ENCODE measurements at regions not wholly inside any gene's neighbourhood (a gene's known extent, or its start where the extent isn't known, plus 50 kb on each side); places are given as distances from the start of the nearest gene placed in this dataset.

DNA sequence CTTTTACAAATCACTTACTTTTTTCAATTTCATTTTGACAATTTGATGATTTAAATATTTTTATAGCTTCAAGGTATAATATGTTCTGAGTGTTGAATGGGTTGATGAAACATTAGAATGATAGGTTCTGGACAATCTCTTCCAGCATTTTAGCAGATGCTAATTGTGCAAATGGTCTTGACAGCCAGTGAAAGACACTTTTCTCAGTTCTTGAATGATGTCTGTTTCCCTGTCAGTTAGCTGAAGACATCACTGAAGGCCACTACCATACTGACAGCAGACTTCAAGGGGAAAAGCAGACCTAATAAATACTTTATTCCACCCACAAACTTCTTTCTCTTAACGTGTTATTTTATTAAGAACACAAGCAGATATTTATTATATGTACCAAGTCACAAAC, 498.6 kb downstream of the GRXCR1 start:
- TF ChIP-seq, protein P1, sequence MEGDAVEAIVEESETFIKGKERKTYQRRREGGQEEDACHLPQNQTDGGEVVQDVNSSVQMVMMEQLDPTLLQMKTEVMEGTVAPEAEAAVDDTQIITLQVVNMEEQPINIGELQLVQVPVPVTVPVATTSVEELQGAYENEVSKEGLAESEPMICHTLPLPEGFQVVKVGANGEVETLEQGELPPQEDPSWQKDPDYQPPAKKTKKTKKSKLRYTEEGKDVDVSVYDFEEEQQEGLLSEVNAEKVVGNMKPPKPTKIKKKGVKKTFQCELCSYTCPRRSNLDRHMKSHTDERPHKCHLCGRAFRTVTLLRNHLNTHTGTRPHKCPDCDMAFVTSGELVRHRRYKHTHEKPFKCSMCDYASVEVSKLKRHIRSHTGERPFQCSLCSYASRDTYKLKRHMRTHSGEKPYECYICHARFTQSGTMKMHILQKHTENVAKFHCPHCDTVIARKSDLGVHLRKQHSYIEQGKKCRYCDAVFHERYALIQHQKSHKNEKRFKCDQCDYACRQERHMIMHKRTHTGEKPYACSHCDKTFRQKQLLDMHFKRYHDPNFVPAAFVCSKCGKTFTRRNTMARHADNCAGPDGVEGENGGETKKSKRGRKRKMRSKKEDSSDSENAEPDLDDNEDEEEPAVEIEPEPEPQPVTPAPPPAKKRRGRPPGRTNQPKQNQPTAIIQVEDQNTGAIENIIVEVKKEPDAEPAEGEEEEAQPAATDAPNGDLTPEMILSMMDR (optimal IDR thresholded peaks at IDR 0.05 in 1 of 3, IDR thresholded peaks at IDR 0.05 in 1 of 3, conservative IDR thresholded peaks at IDR 0.05 in 1 of 3; ENCODE audit: extremely low read depth in 1 of 3, insufficient read depth in 2 of 3, low read length in 3 of 3) = no peak
- no peak for TF ChIP-seq EZH2 (IDR thresholded peaks at IDR 0.05; ENCODE audit: low read length)

Measured in keratinocyte (primary cell).